ACC112 (cell line): ENCODE measurements at regions not wholly inside any gene's neighbourhood (a gene's known extent, or its start where the extent isn't known, plus 50 kb on each side); places are given as distances from the start of the nearest gene placed in this dataset.

ENCODE experiments used
- H2AFZ ChIP-seq: fragments of 200-600 bp; sonication (generic); one replicate; pipeline ENCODE4 v1.6.0; 2017; ENCODE audit warnings: antibody characterized with exemption, low read length; ENCODE audit not compliant: unreplicated experiment
- H3K27ac ChIP-seq: fragments of 200-600 bp; sonication (generic); 2 replicates; pipeline ENCODE4 v1.5.1; 2014; ENCODE audit warnings: low read depth, mild to moderate bottlenecking, antibody characterized with exemption, low read length, moderate library complexity
- H3K27me3 ChIP-seq: fragments of 200-600 bp; sonication (generic); 2 replicates; pipeline ENCODE4 v1.6.1; 2014; ENCODE audit warnings: mild to moderate bottlenecking, antibody characterized with exemption, low read length, moderate library complexity, mixed read lengths; ENCODE audit not compliant: insufficient read depth
- H3K36me3 ChIP-seq: fragments of 200-600 bp; sonication (generic); 2 replicates; pipeline ENCODE4 v1.6.1; 2016; ENCODE audit warnings: mild to moderate bottlenecking, antibody characterized with exemption, low read length, moderate library complexity, mixed read lengths; ENCODE audit not compliant: insufficient read depth
- H3K4me1 ChIP-seq: fragments of 200-600 bp; sonication (generic); one replicate; pipeline ENCODE4 v1.6.1; 2016; ENCODE audit warnings: low read length, mixed read lengths; ENCODE audit not compliant: insufficient read depth, unreplicated experiment, control insufficient read depth
- H3K4me3 ChIP-seq: fragments of 200-600 bp; sonication (generic); 2 replicates; pipeline ENCODE4 v1.5.1; 2014; ENCODE audit warnings: mild to moderate bottlenecking, low read depth, low read length
- H3K79me2 ChIP-seq: fragments of 200-600 bp; sonication (generic); one replicate; pipeline ENCODE4 v1.6.0; 2016; ENCODE audit warnings: low read length; ENCODE audit not compliant: control insufficient read depth, unreplicated experiment, insufficient read depth

DNA sequence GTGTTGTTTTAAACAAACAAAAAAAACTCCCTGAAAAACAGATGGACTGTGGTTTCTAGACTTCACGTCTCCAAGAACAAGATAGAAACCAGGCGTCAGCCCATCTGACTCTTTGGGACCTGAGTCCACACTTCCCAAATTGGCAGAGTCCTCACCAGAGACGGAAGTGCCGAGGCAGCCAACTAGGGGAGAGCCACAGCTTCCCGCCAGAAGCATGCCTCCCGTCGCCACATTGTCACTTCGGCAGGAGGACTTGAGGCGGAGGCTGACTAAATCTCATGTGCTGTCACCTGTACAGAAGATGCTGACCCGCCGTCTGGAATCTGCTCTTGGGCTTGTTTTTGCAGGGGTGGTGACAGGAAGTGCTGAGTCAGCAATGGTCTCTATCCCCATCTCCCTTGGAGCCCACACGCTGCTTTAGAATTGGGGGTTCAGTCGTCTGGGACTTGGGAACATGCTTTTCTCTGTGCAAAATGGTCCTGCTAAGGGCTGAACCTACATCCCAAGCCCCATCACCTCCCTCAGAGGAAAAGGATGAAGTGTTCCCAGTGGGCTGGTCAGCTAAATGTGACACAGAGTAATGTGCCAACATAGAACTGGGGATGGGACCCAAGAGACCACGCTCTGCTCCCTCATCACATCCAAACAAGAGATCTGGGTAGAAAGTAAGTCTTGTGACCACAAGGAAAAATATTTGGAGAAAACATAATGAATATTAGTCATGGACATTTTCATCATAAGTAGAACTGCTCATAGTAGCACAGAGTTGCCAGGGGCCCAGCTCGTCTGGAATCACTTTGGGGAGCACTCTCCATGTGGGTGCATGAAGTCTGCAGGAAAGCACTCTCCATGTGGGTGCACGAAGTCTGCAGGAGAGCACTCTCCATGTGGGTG, 152.9 kb downstream of the SNX19 start:
- H3K27ac ChIP-seq: 0 out of 2 replicates have a peak overlapping the region, but pooled peaks have one; percentile 13

DNA sequence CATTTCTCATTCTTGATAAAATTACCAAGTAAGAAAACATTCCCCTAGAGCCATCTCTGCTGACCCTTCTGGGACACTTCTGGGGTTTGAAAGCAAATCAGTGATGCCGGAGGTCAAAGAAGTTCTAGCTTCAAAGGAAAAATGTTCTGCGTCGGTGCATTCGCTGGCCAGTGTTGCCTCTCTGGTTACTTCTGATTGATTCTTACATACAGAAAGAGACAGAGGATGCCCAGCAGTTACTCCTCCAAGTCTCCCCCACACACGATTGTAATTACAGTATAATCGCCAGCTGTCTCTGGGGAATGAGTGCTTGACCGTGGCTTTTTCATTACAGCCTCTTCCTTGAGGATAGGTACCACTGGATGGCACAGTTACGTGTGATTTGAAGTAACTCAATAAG, 150.9 kb downstream of the SNX19 start:
- no peak overlapping the region for H2AFZ ChIP-seq
- no peaks in the 10 kb centered on the region for H3K27me3 ChIP-seq
- no peaks in the 10 kb centered on the region for H3K36me3 ChIP-seq
- H3K4me1 ChIP-seq: peaks cover 12% of the 10 kb centered on the region
- H3K4me3 ChIP-seq: no peak overlapping the region
- no peak overlapping the region for H3K27ac ChIP-seq
- H3K79me2 ChIP-seq: no peaks in the 10 kb centered on the region

More for the DNA sequence above, 152.9 kb downstream of the SNX19 start:
- Histone ChIP-seq H3K36me3 (no peaks in the 10 kb centered on the region), H3K4me3 (no peak overlapping the region), H3K79me2 (no peaks in the 10 kb centered on the region), H3K27me3 (no peaks in the 10 kb centered on the region), H2AFZ (no peak overlapping the region), H3K4me1 (peaks cover 12% of the 10 kb centered on the region)

DNA sequence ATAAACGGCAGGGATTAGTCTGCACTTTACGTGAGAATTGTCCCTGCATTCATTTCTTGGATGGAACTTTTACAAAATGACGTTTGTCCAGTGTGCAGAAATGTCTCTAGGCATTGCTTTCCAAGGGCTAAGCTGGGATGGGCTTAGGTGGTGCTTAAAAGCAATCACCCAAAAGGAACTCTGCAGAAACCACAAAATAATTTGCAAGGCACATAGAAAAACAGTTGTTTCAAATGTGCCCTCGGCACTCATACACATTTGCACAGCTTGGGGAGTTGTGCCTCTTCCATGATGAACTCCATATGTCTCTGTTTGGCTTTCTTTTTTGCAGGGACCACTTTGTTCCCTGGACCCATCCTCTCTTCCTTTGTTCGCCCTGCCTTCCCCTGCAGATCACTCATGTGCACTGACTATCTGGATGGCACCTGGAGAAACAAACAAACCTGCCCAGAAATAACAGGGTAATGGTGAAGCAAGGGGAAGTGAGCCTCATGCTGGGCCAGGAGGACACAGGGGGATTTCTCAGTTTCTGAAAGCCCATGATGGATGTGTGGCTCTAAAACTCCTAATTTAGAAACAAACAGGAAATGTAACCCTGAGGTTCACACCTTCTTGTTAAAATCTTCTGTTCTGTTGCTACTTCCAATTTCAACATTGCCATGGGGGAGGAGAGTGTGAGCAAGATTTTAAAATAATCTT, 150.2 kb downstream of the SNX19 start:
- Histone ChIP-seq H3K27ac (no peak overlapping the region), H3K4me3 (no peak overlapping the region), H3K79me2 (no peaks in the 10 kb centered on the region), H3K4me1 (peaks cover 16% of the 10 kb centered on the region), H3K27me3 (no peaks in the 10 kb centered on the region), H3K36me3 (no peaks in the 10 kb centered on the region), H2AFZ (no peak overlapping the region)

DNA sequence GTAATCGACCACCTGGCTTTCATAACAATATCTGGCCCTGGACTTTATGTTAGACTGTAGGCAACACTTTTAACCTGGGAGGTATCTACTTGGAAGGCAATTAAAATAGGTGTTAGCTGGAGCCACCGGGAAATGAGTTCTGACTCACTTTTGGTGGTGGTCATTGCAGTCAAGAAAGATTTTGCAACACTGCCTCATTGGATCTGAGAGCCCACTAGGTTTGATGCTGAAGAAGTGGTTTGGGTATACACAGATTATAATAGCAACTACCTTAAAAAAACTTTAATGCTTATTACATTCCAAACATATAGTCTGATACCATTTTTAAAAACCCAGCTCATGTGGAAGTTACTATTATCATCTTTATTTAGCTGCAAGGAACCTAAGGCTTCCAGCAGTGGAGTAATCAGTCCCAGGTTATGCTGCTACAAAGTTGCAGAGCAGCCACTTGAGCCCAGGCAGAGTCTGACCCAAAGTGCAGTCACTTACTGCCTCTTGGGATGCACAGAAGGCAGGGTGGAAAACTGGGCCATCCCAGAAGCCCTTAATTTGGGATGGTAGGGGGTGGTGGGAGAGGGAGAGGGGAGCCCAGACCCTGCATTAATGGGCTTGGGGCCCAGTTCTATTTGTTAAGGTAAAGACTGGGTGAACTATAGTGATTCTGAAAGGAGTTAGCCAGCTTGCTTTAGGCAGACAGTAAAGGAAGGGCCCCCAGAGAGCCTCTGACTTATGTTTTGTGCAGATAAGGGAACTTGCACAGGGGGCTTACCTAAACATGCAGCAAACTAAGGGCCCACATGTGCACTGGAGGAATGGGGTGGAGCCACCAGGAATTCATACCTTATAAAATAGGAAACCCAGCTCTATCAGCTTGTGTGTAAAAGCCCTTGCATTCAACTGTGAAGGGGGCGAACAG, 149.4 kb downstream of the SNX19 start:
- H3K27me3 ChIP-seq: no peaks in the 10 kb centered on the region
- H2AFZ ChIP-seq: no peak overlapping the region
- H3K36me3 ChIP-seq: no peaks in the 10 kb centered on the region
- peaks cover 24% of the 10 kb centered on the region for H3K4me1 ChIP-seq
- no peak overlapping the region for H3K4me3 ChIP-seq
- no peaks in the 10 kb centered on the region for H3K79me2 ChIP-seq
- no peak overlapping the region for H3K27ac ChIP-seq

DNA sequence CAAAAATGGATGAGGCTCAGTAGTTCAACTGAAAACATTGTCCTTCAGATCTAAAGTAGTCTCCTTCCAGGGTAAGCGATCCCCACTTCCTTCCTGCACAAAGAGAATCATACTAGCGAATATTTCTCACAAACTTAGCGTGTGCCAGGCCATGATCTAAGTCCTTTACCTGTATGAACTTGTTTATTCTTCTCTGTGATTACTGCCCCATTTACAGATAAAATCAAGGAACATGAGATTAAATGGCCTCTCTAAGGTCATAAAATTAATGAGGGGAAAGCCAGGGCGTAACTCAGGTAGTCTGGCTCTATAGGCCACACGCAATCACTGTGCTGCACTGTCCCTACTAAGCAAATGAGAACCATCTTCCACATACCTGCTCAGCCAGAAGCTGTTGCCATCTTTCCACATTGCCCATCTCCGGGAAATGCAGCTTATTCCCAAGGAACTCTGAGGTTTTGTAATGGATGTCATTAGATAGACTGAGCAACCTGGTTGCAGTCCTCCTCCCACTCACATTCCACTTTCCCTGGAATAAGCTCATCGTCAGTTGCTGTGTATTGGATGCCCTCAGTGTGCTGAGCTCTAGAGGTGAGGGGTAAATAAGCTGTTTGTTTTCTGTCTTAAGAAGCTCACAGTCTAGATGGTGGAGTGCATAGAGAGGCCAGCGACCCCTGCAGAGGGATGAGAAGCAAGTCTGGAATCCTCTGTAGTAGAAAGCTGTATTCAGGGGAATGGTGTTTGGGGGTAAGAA, 146.3 kb downstream of the SNX19 start:
- Histone ChIP-seq H3K27ac (no peak overlapping the region), H3K79me2 (no peaks in the 10 kb centered on the region), H3K36me3 (no peaks in the 10 kb centered on the region), H3K27me3 (no peaks in the 10 kb centered on the region), H3K4me1 (peaks cover 40% of the 10 kb centered on the region), H2AFZ (no peak overlapping the region), H3K4me3 (no peak overlapping the region)

DNA sequence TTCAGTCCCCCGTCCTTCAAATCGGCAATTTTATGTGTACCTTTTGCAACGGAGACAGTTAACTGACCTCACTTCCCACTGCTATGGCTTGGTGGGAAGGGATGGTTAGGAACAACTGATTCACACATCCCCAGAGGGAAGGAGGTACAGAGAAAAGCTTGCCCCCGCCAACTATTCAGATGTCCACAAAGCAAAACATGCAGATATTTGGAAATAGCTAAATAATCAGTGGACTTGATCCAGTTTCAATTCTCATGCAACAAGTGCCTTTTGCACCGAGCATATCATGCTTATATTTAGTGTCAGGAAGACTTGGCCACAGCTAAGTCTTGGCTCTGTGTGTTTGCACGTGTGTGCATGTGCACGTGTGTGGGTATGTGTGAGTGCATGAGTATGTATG, 144.6 kb downstream of the SNX19 start:
- H3K36me3 ChIP-seq: no peaks in the 10 kb centered on the region
- peak overlapping the region; percentile 58; the same call in 1 of the 2 replicates for H3K4me3 ChIP-seq
- H3K27ac ChIP-seq: peak overlapping the region; percentile 99
- H3K4me1 ChIP-seq: peaks cover 51% of the 10 kb centered on the region
- no peak overlapping the region for H2AFZ ChIP-seq
- H3K79me2 ChIP-seq: no peaks in the 10 kb centered on the region
- no peaks in the 10 kb centered on the region for H3K27me3 ChIP-seq

DNA sequence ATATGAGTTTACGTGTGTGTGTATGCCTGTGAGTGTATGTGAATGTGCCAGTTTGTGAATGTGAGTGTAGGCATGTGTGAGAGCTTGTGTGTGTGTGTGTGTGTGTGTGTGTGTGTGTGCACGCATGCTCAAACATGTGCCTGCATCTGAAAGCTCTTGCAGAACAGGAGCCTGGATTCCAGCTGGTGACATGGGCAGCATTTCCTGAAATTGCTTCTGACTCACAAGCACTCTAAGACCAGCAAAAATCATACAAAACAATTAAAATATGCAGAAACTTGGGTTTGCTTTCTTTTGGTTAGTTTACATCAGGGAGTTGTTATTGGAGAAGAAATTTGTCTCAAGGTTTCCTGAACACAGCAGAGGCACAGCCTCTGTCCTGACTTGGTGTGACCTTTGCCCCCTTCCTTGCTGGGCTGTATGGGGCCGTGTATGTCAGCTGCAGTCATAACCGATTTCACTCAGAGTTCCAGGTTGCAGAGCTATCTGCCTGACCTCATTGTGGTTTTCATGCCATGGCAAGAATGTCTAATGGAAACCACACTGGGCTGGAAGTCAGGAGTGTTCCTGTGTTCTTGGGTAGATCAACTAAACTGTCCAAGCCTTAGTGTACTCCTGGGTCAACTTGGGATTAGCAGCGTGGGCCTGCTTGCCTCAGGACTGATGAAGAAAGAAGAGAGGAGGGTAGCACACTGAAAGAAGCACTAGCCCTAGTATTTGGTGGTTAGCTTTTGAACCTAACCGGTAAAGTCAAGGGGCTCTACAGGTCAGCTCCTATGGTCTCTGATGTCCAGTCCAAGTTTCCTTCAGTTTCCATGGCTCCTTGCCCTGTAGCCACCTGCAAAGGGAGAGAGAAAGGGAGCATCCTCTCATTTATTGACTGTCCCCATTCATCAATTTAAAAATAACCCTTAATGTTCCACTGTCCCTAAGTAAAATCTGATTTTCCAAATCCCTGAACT, 143.7 kb downstream of the SNX19 start:
- Histone ChIP-seq H3K4me3 (peak overlapping the region; percentile 58; the same call in 1 of the 2 replicates), H3K4me1 (peaks cover 51% of the 10 kb centered on the region), H3K36me3 (no peaks in the 10 kb centered on the region), H2AFZ (no peak overlapping the region), H3K79me2 (no peaks in the 10 kb centered on the region), H3K27ac (peak overlapping the region; percentile 99), H3K27me3 (no peaks in the 10 kb centered on the region)

DNA sequence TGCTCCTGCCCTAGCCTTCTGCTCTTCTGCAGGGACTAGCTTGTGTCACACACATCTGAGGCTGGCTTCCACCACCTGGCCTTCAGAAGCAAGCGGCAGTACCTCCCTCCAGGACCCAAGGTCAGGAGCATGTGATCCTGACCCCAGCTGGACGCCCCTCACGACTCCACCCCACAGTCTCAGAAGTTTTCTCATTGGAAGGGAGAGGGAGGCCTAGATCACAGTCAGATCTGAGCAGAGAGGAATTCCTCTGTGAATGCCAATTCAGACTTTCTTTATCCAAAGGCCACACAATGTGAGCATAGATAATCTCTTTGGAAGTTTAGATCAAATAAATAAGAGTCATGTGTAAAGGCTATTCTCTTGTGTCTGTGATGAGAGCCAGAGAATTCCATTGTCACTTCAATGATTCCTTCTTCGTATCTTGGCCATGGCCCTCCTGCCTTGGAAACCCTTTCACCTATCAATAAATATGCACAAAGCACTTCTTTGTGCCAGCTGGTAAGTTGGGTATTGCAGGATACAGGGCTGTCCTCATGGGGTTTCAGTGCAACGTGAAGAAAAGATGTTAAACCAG, 142.9 kb downstream of the SNX19 start:
- Histone ChIP-seq H3K79me2 (no peaks in the 10 kb centered on the region), H3K4me1 (peaks cover 51% of the 10 kb centered on the region), H2AFZ (no peak overlapping the region), H3K4me3 (no peak overlapping the region), H3K27me3 (no peaks in the 10 kb centered on the region), H3K36me3 (no peaks in the 10 kb centered on the region), H3K27ac (peak overlapping the region; percentile 99)

DNA sequence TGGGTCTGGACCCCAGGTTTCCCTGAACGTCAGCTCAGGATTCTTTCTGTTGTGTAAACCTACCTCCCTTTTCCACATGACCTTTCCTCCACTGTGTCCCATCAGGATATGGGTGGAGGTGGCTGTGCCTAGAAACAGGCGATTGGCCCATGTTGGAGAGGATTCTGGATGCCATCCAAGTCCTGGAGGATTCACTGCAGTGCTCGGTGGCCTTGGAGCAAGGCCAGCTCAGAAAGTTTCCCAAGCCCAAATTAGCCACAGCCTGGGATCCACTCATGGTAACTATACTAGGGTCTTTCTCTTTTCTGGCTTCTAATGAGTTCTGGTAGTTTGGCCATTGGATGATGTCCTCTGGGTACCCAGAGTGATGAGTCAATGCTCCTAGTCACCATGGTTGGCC, 141.6 kb downstream of the SNX19 start:
- Histone ChIP-seq H3K27ac (peak overlapping the region; percentile 37; the same call in 1 of the 2 replicates), H3K27me3 (no peaks in the 10 kb centered on the region), H3K36me3 (no peaks in the 10 kb centered on the region), H3K79me2 (no peaks in the 10 kb centered on the region), H3K4me3 (no peak overlapping the region), H3K4me1 (peaks cover 51% of the 10 kb centered on the region), H2AFZ (no peak overlapping the region)
